Neural cell (in vitro differentiated cells): ENCODE measurements at regions not wholly inside any gene's neighbourhood (a gene's known extent, or its start where the extent isn't known, plus 50 kb on each side); places are given as distances from the start of the nearest gene placed in this dataset.

ENCODE experiments used
- H2AFZ ChIP-seq: fragments of 200-600, 300-800 bp; sonication (generic), shearing (Covaris generic); 2 replicates; pipeline ENCODE4 v1.6.0; 2014; ENCODE audit warnings: low read depth, mild to moderate bottlenecking, antibody characterized with exemption, low read length, moderate library complexity
- H3F3A ChIP-seq: fragments of 200-600 bp; shearing (Covaris generic); 2 replicates; pipeline ENCODE4 v1.6.1; 2016; ENCODE audit warnings: mild to moderate bottlenecking, moderate library complexity, mixed read lengths, antibody characterized with exemption, low read length; ENCODE audit not compliant: insufficient read depth, poor library complexity, severe bottlenecking
- H3K27ac ChIP-seq: fragments of 200-600, 300-800 bp; sonication (generic), shearing (Covaris generic); 2 replicates; pipeline ENCODE4 v1.5.1; 2014; ENCODE audit warnings: mild to moderate bottlenecking, low read length, moderate library complexity
- H3K27me3 ChIP-seq: fragments of 300-800, 200-600 bp; sonication (generic), shearing (Covaris generic); 2 replicates; pipeline ENCODE4 v1.6.0; 2014; ENCODE audit warnings: mild to moderate bottlenecking, low read depth, low read length, moderate library complexity; ENCODE audit not compliant: insufficient read depth
- H3K36me3 ChIP-seq: fragments of 300-800, 200-600 bp; sonication (generic), shearing (Covaris generic); 2 replicates; pipeline ENCODE4 v1.5.1; 2014; ENCODE audit warnings: mild to moderate bottlenecking, antibody characterized with exemption, low read length, moderate library complexity; ENCODE audit not compliant: insufficient read depth
- H3K4me2 ChIP-seq: fragments of 300-800, 200-600 bp; sonication (generic), shearing (Covaris generic); 2 replicates; pipeline ENCODE4 v1.6.0; 2014; ENCODE audit warnings: mild to moderate bottlenecking, low read length
- H3K4me3 ChIP-seq: fragments of 300-800, 200-600 bp; sonication (generic), shearing (Covaris generic); 2 replicates; pipeline ENCODE4 v1.5.1; 2014; ENCODE audit warnings: mild to moderate bottlenecking, low read length, moderate library complexity
- H3K79me2 ChIP-seq: fragments of 200-600 bp; shearing (Covaris generic); replicated peaks from 2 replicates; pipeline ENCODE4 v1.6.0; 2014; ENCODE audit warnings: mild to moderate bottlenecking, low read length, moderate library complexity; ENCODE audit not compliant: insufficient read depth
- H3K9ac ChIP-seq: fragments of 300-800, 200-600 bp; sonication (generic), shearing (Covaris generic); 2 replicates; pipeline ENCODE4 v1.6.1; 2016; ENCODE audit warnings: mild to moderate bottlenecking, low read length, mixed read lengths
- H3K9me2 ChIP-seq: fragments of 200-600 bp; shearing (Covaris generic); 2 replicates; pipeline ENCODE4 v1.6.1; 2016; ENCODE audit warnings: mild to moderate bottlenecking, low read length, mixed read lengths; ENCODE audit not compliant: insufficient read depth
- H3K9me3 ChIP-seq: fragments of 200-600, 300-800 bp; sonication (generic), shearing (Covaris generic); 2 replicates; pipeline ENCODE4 v1.6.1; 2016; ENCODE audit warnings: mild to moderate bottlenecking, mixed run types, low read length, moderate library complexity, mixed read lengths
- H4K20me1 ChIP-seq: fragments of 200-600 bp; shearing (Covaris generic); 2 replicates; pipeline ENCODE4 v1.6.1; 2016; ENCODE audit warnings: mild to moderate bottlenecking, mixed run types; ENCODE audit not compliant: insufficient read depth
- CTCF ChIP-seq: fragments of 450-650 bp; IDR thresholded peaks from 2 replicates; pipeline ENCODE4 v1.5.1; 2014; ENCODE audit warnings: antibody characterized with exemption, mild to moderate bottlenecking, moderate library complexity; ENCODE audit not compliant: poor library complexity, severe bottlenecking
- EP300 ChIP-seq: fragments of 450-650 bp; conservative IDR thresholded peaks from 2 replicates; pipeline ENCODE4 v1.6.1; 2014; ENCODE audit warnings: antibody characterized with exemption, mild to moderate bottlenecking, moderate library complexity; ENCODE audit not compliant: poor library complexity, severe bottlenecking
- EZH2 ChIP-seq: fragments of 200-600, 300-800 bp; shearing (Covaris generic), sonication (generic); IDR thresholded peaks from 2 replicates; pipeline ENCODE4 v1.6.1; 2014; ENCODE audit warnings: antibody characterized with exemption, low read length, borderline replicate concordance, mild to moderate bottlenecking; ENCODE audit not compliant: insufficient read depth, poor library complexity, severe bottlenecking
- MXI1 ChIP-seq: fragments of 450-650 bp; conservative IDR thresholded peaks from 2 replicates; pipeline ENCODE4 v1.6.1; 2014; ENCODE audit warnings: antibody characterized with exemption, mild to moderate bottlenecking; ENCODE audit not compliant: poor library complexity, severe bottlenecking
- POLR2AphosphoS5 ChIP-seq: IDR thresholded peaks from 2 replicates; pipeline ENCODE4 v1.6.1; 2012
- RAD21 ChIP-seq: fragments of 450-650 bp; conservative IDR thresholded peaks from 2 replicates; pipeline ENCODE4 v1.6.1; 2014; ENCODE audit warnings: antibody characterized with exemption, mild to moderate bottlenecking, moderate library complexity
- REST ChIP-seq: IDR thresholded peaks from 2 replicates; pipeline ENCODE4 v1.6.1; 2012; ENCODE audit warnings: borderline replicate concordance
- SMC3 ChIP-seq: fragments of 450-650 bp; conservative IDR thresholded peaks from 2 replicates; pipeline ENCODE4 v1.6.1; 2014; ENCODE audit warnings: antibody characterized with exemption, mild to moderate bottlenecking, moderate library complexity; ENCODE audit not compliant: poor library complexity
- TAF1 ChIP-seq: IDR thresholded peaks from 2 replicates; pipeline ENCODE4 v1.6.1; 2012; ENCODE audit warnings: low read depth

- TF ChIP-seq EZH2 (no peak), EP300 (no peak), POLR2AphosphoS5 (no peak), RAD21 (no peak), SMC3 (no peak), CTCF (no peak), MXI1 (no peak), TAF1 (no peak), REST (no peak)
- Histone ChIP-seq H3K4me2 (no peak overlapping the region), H2AFZ (no peak overlapping the region), H3K9ac (no peak overlapping the region), H4K20me1 (no peaks in the 10 kb centered on the region), H3K79me2 (no peaks in the 10 kb centered on the region), H3K4me3 (no peak overlapping the region), H3K27me3 (no peaks in the 10 kb centered on the region), H3K9me2 (no peaks in the 10 kb centered on the region), H3F3A (no peaks in the 10 kb centered on the region), H3K9me3 (no peaks in the 10 kb centered on the region), H3K36me3 (no peaks in the 10 kb centered on the region), H3K27ac (no peak overlapping the region)
Measured at GRCh38 chr1:55955016-55955621, 624.2 kb downstream of the PLPP3 start.

- H3K27me3 ChIP-seq = no peaks in the 10 kb centered on the region
- H3K4me2 ChIP-seq = no peak overlapping the region
- no peak overlapping the region for H3K27ac ChIP-seq
- no peak overlapping the region for H3K4me3 ChIP-seq
- H3F3A ChIP-seq = no peaks in the 10 kb centered on the region
- no peaks in the 10 kb centered on the region for H4K20me1 ChIP-seq
- TF ChIP-seq MXI1 = no peak
- no peak for TF ChIP-seq SMC3
- TF ChIP-seq REST = no peak
- no peak for TF ChIP-seq EZH2
- no peak for TF ChIP-seq CTCF
- TF ChIP-seq TAF1 = no peak
- TF ChIP-seq POLR2AphosphoS5 = no peak
- no peak for TF ChIP-seq EP300
- TF ChIP-seq RAD21 = no peak
- H3K9ac ChIP-seq = no peak overlapping the region
- H3K36me3 ChIP-seq = no peaks in the 10 kb centered on the region
- no peak overlapping the region for H2AFZ ChIP-seq
- no peaks in the 10 kb centered on the region for H3K9me3 ChIP-seq
- H3K79me2 ChIP-seq = no peaks in the 10 kb centered on the region
- no peaks in the 10 kb centered on the region for H3K9me2 ChIP-seq
Measured at GRCh38 chr1:55951291-55951690, 628.1 kb downstream of the PLPP3 start.
